ENCODE measurements at regions not wholly inside any gene's neighbourhood (a gene's known extent, or its start where the extent isn't known, plus 50 kb on each side); places are given as distances from the start of the nearest gene placed in this dataset.

- TF ChIP-seq POLR2A (IDR thresholded peaks at IDR 0.05; ENCODE audit: low read depth, low read length), result no peak
- TF ChIP-seq POLR2AphosphoS5 (IDR thresholded peaks at IDR 0.05; ENCODE audit: low read depth, low read length), result no peak
These were observed 210.7 kb upstream of the CDH10 start for GRCh38 chr5:24855485-24855884.
